Heart left ventricle (tissue), 13 donors: ENCODE measurements at regions not wholly inside any gene's neighbourhood (a gene's known extent, or its start where the extent isn't known, plus 50 kb on each side); places are given as distances from the start of the nearest gene placed in this dataset.

Source experiments
- POLR2A ChIP-seq, 2 donors: fragments of 450-650 bp; IDR thresholded peaks; one replicate each; pipeline ENCODE4 v1.6.1; 2017; ENCODE audit warnings: antibody characterized with exemption in 2 of 2, mild to moderate bottlenecking in 2 of 2, moderate library complexity in 2 of 2
- TF ChIP-seq, protein P1 (sequence below), 12 donors: fragments of 200-600 bp; sonication (generic) in 4 of 12; IDR thresholded peaks; one replicate each; pipeline versions ENCODE4 v1.5.0 to v1.8.0; 2018 to 2022; ENCODE audit warnings: antibody characterized with exemption in 12 of 12, mild to moderate bottlenecking in 5 of 12
- donor health status: ischemic (EF 13 %, LVEDD 7.1; RV severe dilation, severe dysfunction).
- donor health status: DM: no; HTN: yes; CAD: no.
- donor health status: DM: no; HTN: no; CAD: no.
- donor health status: ischemic (EF 25% LVEDD 6.9; RV normal size, moderate dysfunction).
- donor health status: ischemic (EF 25% LVEDD 5.7; RV mildly dilated, moderate dysfunction).
- donor health status: ischemic (EF 35%, LVEDD 5.7; RV mildly dilated, moderate dysfunction).
- donor health status: nonischemic (EF 11% LVEDD 7.7; RV severe dilation, severe dysfunction).
- donor health status: DM: yes; HTN: yes; CAD: no.
- donor health status: PGD.
- donor health status: ischemic (EF 29% LVEDD 5.4; RV normal size, mild dysfunction).
- donor health status: nonischemic (EF 23%, LVEDD 6.1; RV moderate dilation, normal function).

DNA sequence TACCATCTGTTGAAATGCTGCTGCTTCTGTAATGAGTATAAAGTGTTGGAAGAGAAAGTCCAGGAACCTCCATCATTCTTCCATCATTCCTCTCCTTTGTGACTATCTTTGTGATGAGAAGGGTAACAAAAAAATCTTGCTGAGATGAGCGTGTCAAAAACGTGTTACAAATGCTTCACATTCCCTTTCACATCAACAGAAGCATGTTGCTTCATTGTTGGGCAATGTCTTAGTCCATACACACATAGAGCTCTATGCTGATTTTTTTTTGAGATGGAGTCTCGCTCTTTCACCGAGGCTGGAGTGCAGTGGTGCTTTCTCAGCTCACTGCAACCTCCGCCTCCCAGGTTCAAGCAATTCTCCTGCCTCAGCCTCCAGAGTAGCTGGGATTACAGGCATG, 114.1 kb upstream of the ESR1 start:
- TF ChIP-seq, protein P1, sequence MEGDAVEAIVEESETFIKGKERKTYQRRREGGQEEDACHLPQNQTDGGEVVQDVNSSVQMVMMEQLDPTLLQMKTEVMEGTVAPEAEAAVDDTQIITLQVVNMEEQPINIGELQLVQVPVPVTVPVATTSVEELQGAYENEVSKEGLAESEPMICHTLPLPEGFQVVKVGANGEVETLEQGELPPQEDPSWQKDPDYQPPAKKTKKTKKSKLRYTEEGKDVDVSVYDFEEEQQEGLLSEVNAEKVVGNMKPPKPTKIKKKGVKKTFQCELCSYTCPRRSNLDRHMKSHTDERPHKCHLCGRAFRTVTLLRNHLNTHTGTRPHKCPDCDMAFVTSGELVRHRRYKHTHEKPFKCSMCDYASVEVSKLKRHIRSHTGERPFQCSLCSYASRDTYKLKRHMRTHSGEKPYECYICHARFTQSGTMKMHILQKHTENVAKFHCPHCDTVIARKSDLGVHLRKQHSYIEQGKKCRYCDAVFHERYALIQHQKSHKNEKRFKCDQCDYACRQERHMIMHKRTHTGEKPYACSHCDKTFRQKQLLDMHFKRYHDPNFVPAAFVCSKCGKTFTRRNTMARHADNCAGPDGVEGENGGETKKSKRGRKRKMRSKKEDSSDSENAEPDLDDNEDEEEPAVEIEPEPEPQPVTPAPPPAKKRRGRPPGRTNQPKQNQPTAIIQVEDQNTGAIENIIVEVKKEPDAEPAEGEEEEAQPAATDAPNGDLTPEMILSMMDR (IDR thresholded peaks at IDR 0.05) = no peak
- no peak for TF ChIP-seq POLR2A (IDR thresholded peaks at IDR 0.05)
